ENCODE measurements at regions not wholly inside any gene's neighbourhood (a gene's known extent, or its start where the extent isn't known, plus 50 kb on each side); places are given as distances from the start of the nearest gene placed in this dataset.

DNA sequence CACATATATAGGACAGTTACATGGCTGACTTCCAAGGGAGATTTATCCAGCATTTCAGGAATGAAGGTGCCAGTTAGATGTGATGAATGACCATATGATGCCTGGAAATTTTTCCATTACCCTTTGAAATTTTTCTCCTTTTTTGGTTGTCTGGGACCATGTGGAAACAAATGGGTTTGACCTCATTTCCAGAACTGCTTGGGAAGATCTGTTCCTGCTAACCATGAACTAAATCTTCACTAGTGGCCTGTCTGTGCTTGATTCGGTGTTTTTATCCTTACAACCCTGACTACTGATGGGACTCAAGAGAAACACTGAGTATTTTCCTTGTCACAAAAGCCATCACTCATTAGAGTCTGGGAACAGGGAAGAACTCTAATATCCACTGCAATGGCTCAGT lies 409.4 kb downstream of the PDCD6IP start:
- no peaks in the 10 kb centered on the region for H3K9me3 Mint-ChIP-seq
- ChIA-PET POLR2A (no interaction called here), CTCF (no interaction called here)
- no peaks in the 10 kb centered on the region for H3K4me1 Mint-ChIP-seq
- TF ChIP-seq NFE2L1 (CRISPR knock-in tag; IDR thresholded peaks at IDR 0.05) (no peak), MXD4 (CRISPR knock-in tag; IDR thresholded peaks at IDR 0.05; ENCODE audit: borderline replicate concordance) (no peak), ZNF396 (CRISPR knock-in tag; IDR thresholded peaks at IDR 0.05; ENCODE audit: borderline replicate concordance) (no peak), CREM (CRISPR knock-in tag; IDR thresholded peaks at IDR 0.05) (no peak), FOXK1 (CRISPR knock-in tag; IDR thresholded peaks at IDR 0.05) (no peak), ATF1 (CRISPR knock-in tag; IDR thresholded peaks at IDR 0.05) (no peak), NFATC4 (CRISPR knock-in tag; IDR thresholded peaks at IDR 0.05) (no peak), SOX15 (CRISPR knock-in tag; IDR thresholded peaks at IDR 0.05) (no peak)
- no peak for DNase-seq (ENCODE audit: low spot score)
- H3K27me3 Mint-ChIP-seq (ENCODE audit: low read depth), result no peaks in the 10 kb centered on the region
- no peak overlapping the region for H3K27ac Mint-ChIP-seq
- no peak for ATAC-seq
- H3K36me3 Mint-ChIP-seq, result no peaks in the 10 kb centered on the region
- H3K4me3 Mint-ChIP-seq, result no peak overlapping the region

DNA sequence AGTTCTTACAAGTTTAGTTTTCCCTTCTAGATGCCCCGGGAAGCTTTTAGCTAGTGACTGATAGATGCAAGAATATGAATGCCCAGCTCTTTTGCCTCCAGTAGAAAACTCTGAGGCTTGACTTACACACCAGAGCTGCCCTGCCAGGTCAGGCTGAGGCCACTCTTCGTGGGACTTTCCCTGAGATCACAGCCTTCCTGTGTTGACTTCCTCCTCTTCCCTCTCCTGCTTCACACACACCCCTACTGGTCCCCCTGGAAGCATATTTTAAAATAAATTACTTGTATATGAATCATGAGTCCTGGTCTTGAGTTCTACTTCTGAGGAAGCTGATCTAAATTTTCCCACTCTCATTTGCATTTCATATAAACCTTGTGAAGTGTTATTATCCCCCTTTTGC lies 413.7 kb downstream of the PDCD6IP start:
- ChIA-PET CTCF (no interaction called here), POLR2A (interaction anchor here (0.6 kb wide), 1 partner anchor 17 kb away, joined by 5 read pairs; no protein-coding TSS in a partner anchor)
- no peaks in the 10 kb centered on the region for H3K36me3 Mint-ChIP-seq
- 0 out of 2 replicates have a peak, but pooled peaks cover 4% of the 10 kb centered on the region for H3K4me1 Mint-ChIP-seq
- H3K4me3 Mint-ChIP-seq, result no peak overlapping the region
- DNase-seq (ENCODE audit: low spot score) (no peak), ATAC-seq (no peak)
- TF ChIP-seq ZNF423 (CRISPR knock-in tag; IDR thresholded peaks at IDR 0.05), result no peak
- TF ChIP-seq NFYB (CRISPR knock-in tag; conservative IDR thresholded peaks at IDR 0.05; ENCODE audit: low read depth), result no peak
- TF ChIP-seq, protein P1, sequence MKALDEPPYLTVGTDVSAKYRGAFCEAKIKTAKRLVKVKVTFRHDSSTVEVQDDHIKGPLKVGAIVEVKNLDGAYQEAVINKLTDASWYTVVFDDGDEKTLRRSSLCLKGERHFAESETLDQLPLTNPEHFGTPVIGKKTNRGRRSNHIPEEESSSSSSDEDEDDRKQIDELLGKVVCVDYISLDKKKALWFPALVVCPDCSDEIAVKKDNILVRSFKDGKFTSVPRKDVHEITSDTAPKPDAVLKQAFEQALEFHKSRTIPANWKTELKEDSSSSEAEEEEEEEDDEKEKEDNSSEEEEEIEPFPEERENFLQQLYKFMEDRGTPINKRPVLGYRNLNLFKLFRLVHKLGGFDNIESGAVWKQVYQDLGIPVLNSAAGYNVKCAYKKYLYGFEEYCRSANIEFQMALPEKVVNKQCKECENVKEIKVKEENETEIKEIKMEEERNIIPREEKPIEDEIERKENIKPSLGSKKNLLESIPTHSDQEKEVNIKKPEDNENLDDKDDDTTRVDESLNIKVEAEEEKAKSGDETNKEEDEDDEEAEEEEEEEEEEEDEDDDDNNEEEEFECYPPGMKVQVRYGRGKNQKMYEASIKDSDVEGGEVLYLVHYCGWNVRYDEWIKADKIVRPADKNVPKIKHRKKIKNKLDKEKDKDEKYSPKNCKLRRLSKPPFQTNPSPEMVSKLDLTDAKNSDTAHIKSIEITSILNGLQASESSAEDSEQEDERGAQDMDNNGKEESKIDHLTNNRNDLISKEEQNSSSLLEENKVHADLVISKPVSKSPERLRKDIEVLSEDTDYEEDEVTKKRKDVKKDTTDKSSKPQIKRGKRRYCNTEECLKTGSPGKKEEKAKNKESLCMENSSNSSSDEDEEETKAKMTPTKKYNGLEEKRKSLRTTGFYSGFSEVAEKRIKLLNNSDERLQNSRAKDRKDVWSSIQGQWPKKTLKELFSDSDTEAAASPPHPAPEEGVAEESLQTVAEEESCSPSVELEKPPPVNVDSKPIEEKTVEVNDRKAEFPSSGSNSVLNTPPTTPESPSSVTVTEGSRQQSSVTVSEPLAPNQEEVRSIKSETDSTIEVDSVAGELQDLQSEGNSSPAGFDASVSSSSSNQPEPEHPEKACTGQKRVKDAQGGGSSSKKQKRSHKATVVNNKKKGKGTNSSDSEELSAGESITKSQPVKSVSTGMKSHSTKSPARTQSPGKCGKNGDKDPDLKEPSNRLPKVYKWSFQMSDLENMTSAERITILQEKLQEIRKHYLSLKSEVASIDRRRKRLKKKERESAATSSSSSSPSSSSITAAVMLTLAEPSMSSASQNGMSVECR (CRISPR knock-in tag; IDR thresholded peaks at IDR 0.05; ENCODE audit: borderline replicate concordance), result no peak
- TF ChIP-seq SOX15 (CRISPR knock-in tag; IDR thresholded peaks at IDR 0.05), result no peak
- TF ChIP-seq, protein P2, sequence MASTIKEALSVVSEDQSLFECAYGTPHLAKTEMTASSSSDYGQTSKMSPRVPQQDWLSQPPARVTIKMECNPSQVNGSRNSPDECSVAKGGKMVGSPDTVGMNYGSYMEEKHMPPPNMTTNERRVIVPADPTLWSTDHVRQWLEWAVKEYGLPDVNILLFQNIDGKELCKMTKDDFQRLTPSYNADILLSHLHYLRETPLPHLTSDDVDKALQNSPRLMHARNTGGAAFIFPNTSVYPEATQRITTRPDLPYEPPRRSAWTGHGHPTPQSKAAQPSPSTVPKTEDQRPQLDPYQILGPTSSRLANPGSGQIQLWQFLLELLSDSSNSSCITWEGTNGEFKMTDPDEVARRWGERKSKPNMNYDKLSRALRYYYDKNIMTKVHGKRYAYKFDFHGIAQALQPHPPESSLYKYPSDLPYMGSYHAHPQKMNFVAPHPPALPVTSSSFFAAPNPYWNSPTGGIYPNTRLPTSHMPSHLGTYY (CRISPR knock-in tag; IDR thresholded peaks at IDR 0.05), result no peak
- no peak for TF ChIP-seq FOXK1 (CRISPR knock-in tag; IDR thresholded peaks at IDR 0.05)
- TF ChIP-seq, protein P3, sequence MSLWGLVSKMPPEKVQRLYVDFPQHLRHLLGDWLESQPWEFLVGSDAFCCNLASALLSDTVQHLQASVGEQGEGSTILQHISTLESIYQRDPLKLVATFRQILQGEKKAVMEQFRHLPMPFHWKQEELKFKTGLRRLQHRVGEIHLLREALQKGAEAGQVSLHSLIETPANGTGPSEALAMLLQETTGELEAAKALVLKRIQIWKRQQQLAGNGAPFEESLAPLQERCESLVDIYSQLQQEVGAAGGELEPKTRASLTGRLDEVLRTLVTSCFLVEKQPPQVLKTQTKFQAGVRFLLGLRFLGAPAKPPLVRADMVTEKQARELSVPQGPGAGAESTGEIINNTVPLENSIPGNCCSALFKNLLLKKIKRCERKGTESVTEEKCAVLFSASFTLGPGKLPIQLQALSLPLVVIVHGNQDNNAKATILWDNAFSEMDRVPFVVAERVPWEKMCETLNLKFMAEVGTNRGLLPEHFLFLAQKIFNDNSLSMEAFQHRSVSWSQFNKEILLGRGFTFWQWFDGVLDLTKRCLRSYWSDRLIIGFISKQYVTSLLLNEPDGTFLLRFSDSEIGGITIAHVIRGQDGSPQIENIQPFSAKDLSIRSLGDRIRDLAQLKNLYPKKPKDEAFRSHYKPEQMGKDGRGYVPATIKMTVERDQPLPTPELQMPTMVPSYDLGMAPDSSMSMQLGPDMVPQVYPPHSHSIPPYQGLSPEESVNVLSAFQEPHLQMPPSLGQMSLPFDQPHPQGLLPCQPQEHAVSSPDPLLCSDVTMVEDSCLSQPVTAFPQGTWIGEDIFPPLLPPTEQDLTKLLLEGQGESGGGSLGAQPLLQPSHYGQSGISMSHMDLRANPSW (CRISPR knock-in tag; conservative IDR thresholded peaks at IDR 0.05; ENCODE audit: low read depth), result no peak
- no peak for TF ChIP-seq NFE2L1 (CRISPR knock-in tag; IDR thresholded peaks at IDR 0.05)
- TF ChIP-seq, protein P4, sequence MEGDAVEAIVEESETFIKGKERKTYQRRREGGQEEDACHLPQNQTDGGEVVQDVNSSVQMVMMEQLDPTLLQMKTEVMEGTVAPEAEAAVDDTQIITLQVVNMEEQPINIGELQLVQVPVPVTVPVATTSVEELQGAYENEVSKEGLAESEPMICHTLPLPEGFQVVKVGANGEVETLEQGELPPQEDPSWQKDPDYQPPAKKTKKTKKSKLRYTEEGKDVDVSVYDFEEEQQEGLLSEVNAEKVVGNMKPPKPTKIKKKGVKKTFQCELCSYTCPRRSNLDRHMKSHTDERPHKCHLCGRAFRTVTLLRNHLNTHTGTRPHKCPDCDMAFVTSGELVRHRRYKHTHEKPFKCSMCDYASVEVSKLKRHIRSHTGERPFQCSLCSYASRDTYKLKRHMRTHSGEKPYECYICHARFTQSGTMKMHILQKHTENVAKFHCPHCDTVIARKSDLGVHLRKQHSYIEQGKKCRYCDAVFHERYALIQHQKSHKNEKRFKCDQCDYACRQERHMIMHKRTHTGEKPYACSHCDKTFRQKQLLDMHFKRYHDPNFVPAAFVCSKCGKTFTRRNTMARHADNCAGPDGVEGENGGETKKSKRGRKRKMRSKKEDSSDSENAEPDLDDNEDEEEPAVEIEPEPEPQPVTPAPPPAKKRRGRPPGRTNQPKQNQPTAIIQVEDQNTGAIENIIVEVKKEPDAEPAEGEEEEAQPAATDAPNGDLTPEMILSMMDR (IDR thresholded peaks at IDR 0.05), result no peak
- TF ChIP-seq, protein P5, sequence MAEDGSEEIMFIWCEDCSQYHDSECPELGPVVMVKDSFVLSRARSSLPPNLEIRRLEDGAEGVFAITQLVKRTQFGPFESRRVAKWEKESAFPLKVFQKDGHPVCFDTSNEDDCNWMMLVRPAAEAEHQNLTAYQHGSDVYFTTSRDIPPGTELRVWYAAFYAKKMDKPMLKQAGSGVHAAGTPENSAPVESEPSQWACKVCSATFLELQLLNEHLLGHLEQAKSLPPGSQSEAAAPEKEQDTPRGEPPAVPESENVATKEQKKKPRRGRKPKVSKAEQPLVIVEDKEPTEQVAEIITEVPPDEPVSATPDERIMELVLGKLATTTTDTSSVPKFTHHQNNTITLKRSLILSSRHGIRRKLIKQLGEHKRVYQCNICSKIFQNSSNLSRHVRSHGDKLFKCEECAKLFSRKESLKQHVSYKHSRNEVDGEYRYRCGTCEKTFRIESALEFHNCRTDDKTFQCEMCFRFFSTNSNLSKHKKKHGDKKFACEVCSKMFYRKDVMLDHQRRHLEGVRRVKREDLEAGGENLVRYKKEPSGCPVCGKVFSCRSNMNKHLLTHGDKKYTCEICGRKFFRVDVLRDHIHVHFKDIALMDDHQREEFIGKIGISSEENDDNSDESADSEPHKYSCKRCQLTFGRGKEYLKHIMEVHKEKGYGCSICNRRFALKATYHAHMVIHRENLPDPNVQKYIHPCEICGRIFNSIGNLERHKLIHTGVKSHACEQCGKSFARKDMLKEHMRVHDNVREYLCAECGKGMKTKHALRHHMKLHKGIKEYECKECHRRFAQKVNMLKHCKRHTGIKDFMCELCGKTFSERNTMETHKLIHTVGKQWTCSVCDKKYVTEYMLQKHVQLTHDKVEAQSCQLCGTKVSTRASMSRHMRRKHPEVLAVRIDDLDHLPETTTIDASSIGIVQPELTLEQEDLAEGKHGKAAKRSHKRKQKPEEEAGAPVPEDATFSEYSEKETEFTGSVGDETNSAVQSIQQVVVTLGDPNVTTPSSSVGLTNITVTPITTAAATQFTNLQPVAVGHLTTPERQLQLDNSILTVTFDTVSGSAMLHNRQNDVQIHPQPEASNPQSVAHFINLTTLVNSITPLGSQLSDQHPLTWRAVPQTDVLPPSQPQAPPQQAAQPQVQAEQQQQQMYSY (CRISPR knock-in tag; IDR thresholded peaks at IDR 0.05), result no peak
- TF ChIP-seq RORB (CRISPR knock-in tag; IDR thresholded peaks at IDR 0.05), result no peak
- TF ChIP-seq OVOL2 (CRISPR knock-in tag; IDR thresholded peaks at IDR 0.05; ENCODE audit: borderline replicate concordance), result no peak
- no peak for TF ChIP-seq NR3C1 (CRISPR knock-in tag; conservative IDR thresholded peaks at IDR 0.05; ENCODE audit: low read depth)
- H3K27ac Mint-ChIP-seq, result no peak overlapping the region
- no peaks in the 10 kb centered on the region for H3K27me3 Mint-ChIP-seq (ENCODE audit: low read depth)
- H3K9me3 Mint-ChIP-seq, result no peaks in the 10 kb centered on the region

Data from WTC11 (cell line).